ENCODE measurements at regions not wholly inside any gene's neighbourhood (a gene's known extent, or its start where the extent isn't known, plus 50 kb on each side); places are given as distances from the start of the nearest gene placed in this dataset.

GRCh38 chr1:229853751-229854150 is 213.3 kb upstream of the GALNT2 start:
- TF ChIP-seq GATA2 (IDR thresholded peaks at IDR 0.05; ENCODE audit: low read depth, low read length) (no peak), GATA3 (IDR thresholded peaks at IDR 0.05; ENCODE audit: low read depth, low read length) (no peak)
